HepG2 (cell line): ENCODE measurements at regions not wholly inside any gene's neighbourhood (a gene's known extent, or its start where the extent isn't known, plus 50 kb on each side); places are given as distances from the start of the nearest gene placed in this dataset.

Experiments
- ATAC-seq: fragments of 200-7000 bp; cut with Tn5 transposase; 3 replicates; pipeline ENCODE4 v1.9.1; 2020; ENCODE audit warnings: mild to moderate bottlenecking, moderate library complexity
- BruUV-seq: library from RNA; stranded (reverse); fragments of 400-500 nt; replicated peaks from 2 replicates; lab custom pipeline; 2021; lab: Mats Ljungman, UMichigan
- CTCF ChIA-PET: fragments of 300-600 bp; formaldehyde crosslinking; extraction: SDS; loops from one replicate; lab custom pipeline; 2021; ENCODE audit warnings: low total read pairs, inconsistent platforms, low intra/inter-chr PET ratio; lab: Yijun Ruan, JAX
- POLR2A ChIA-PET: fragments of 350-600 bp; sonication (Branson Sonifier 250); formaldehyde crosslinking; loops from one replicate; lab custom pipeline; 2020; ENCODE audit warnings: antibody characterized with exemption, inconsistent platforms; lab: Yijun Ruan, JAX
- DNase-seq: peaks from one replicate; pipeline ENCODE4 v3.0.0-alpha.2; 2015; ENCODE audit warnings: low spot score
- FAIRE-seq: peaks from 3 replicates; lab custom pipeline; 2011; peaks lifted over from hg19 to GRCh38; lab: Jason Lieb, UNC
- H2AFZ ChIP-seq: one replicate; pipeline ENCODE4 v1.6.1; 2011; ENCODE audit warnings: low read length, inconsistent platforms
- H3K27ac ChIP-seq: fragments of 300-600 bp; 3 replicates; pipeline ENCODE4 v1.8.0; 2011; ENCODE audit warnings: mixed run types, mild to moderate bottlenecking, mixed read lengths, low read length, inconsistent platforms; ENCODE audit not compliant: insufficient read depth; ENCODE audit errors: extremely low read length
- H3K27me3 ChIP-seq, 2 experiments: fragments of 200-600 bp in 1 of 2; 2 replicates in 1 of 2; 3 replicates in 1 of 2; pipeline versions ENCODE4 v1.6.0 to v1.8.0; 2011; ENCODE audit warnings: low read length in 2 of 2, mild to moderate bottlenecking in 2 of 2, moderate library complexity in 2 of 2, inconsistent platforms in 1 of 2; ENCODE audit not compliant: insufficient read depth in 2 of 2, control insufficient read depth in 1 of 2
- H3K36me3 ChIP-seq, 2 experiments: fragments of 200-600 bp in 1 of 2; replicated peaks in 1 of 2; 2 replicates in 1 of 2; 3 replicates in 1 of 2; pipeline versions ENCODE4 v1.5.1 to v1.8.0; 2011; ENCODE audit warnings: low read length in 2 of 2, inconsistent platforms in 1 of 2; ENCODE audit not compliant: insufficient read depth in 2 of 2, control insufficient read depth in 1 of 2
- H3K4me1 ChIP-seq: 2 replicates; pipeline ENCODE4 v1.5.1; 2012; ENCODE audit warnings: low read length, inconsistent platforms; ENCODE audit not compliant: insufficient read depth
- H3K4me2 ChIP-seq: 2 replicates; pipeline ENCODE4 v1.6.0; 2011; ENCODE audit warnings: low read depth, low read length, inconsistent platforms
- H3K4me3 ChIP-seq, 3 experiments: fragments of 200-600 bp in 1 of 3; sonication (generic), shearing (Covaris generic) in 1 of 3; replicated peaks in 1 of 3; 2 replicates each; pipeline ENCODE4 v1.5.1; 2011 to 2016; ENCODE audit warnings: low read length in 3 of 3, inconsistent platforms in 2 of 3, low read depth in 2 of 3, mild to moderate bottlenecking in 2 of 3, control low read depth in 1 of 3, mixed read lengths in 1 of 3; ENCODE audit not compliant: insufficient read depth in 1 of 3
- H3K79me2 ChIP-seq: one replicate; pipeline ENCODE4 v1.6.1; 2011; ENCODE audit warnings: low read length, inconsistent platforms; ENCODE audit not compliant: insufficient read depth
- H3K9ac ChIP-seq: 2 replicates; pipeline ENCODE4 v1.6.0; 2011; ENCODE audit warnings: mild to moderate bottlenecking, low read depth, low read length, inconsistent platforms; ENCODE audit not compliant: insufficient read depth
- H3K9me3 ChIP-seq: 2 replicates; pipeline ENCODE4 v1.5.1; 2012; ENCODE audit warnings: mild to moderate bottlenecking, low read length
- H4K20me1 ChIP-seq: 2 replicates; pipeline ENCODE4 v1.6.0; 2011; ENCODE audit warnings: inconsistent platforms, mild to moderate bottlenecking, low read length, moderate library complexity; ENCODE audit not compliant: insufficient read depth
- BCL3 ChIP-seq: sonication (generic); formaldehyde crosslinking; IDR thresholded peaks from 2 replicates; pipeline ENCODE4 v1.5.1; 2020; ENCODE audit warnings: mild to moderate bottlenecking, missing genetic modification reagents, moderate library complexity
- BCL6 ChIP-seq: IDR thresholded peaks from 2 replicates; pipeline ENCODE4 v1.6.1; 2016; ENCODE audit warnings: missing genetic modification reagents, missing compliant biosample characterization
- CEBPB ChIP-seq: IDR thresholded peaks from 2 replicates; pipeline ENCODE4 v1.6.1; 2011; ENCODE audit warnings: low read depth, low read length, improper control_type of control experiment, borderline replicate concordance
- FOSL2 ChIP-seq: sonication (generic); formaldehyde crosslinking; IDR thresholded peaks from 2 replicates; pipeline ENCODE4 v1.4.0; 2020; ENCODE audit warnings: missing genetic modification reagents
- SIN3A ChIP-seq: IDR thresholded peaks from 2 replicates; pipeline ENCODE4 v1.6.1; 2011; ENCODE audit warnings: low read depth, mild to moderate bottlenecking, control low read depth, low read length, borderline replicate concordance
- SP2 ChIP-seq: sonication (generic); formaldehyde crosslinking; IDR thresholded peaks from 2 replicates; pipeline ENCODE4 v1.5.1; 2020; ENCODE audit warnings: mild to moderate bottlenecking, missing genetic modification reagents
- ZMYM4 ChIP-seq: sonication (generic); formaldehyde crosslinking; IDR thresholded peaks from 2 replicates; pipeline ENCODE4 v1.8.1; 2023; ENCODE audit warnings: mild to moderate bottlenecking, missing genetic modification reagents
- ZNF263 ChIP-seq: sonication (generic); formaldehyde crosslinking; IDR thresholded peaks from 2 replicates; pipeline ENCODE4 v1.4.0; 2020; ENCODE audit warnings: missing genetic modification reagents
- ZNF546 ChIP-seq: sonication (generic); formaldehyde crosslinking; conservative IDR thresholded peaks from 2 replicates; pipeline ENCODE4 v1.8.1; 2023; ENCODE audit warnings: mild to moderate bottlenecking, missing genetic modification reagents
- ZNF784 ChIP-seq: sonication (generic); formaldehyde crosslinking; IDR thresholded peaks from 2 replicates; pipeline ENCODE4 v1.5.1; 2020; ENCODE audit warnings: missing genetic modification reagents, mild to moderate bottlenecking, borderline replicate concordance
- WGBS: methylation state at CpG from one replicate; pipeline ENCODE4 v1.1.6; 2017; ENCODE audit warnings: low lambda C conversion rate; 5-methylcytosine and 5-hydroxymethylcytosine counted together
- in situ Hi-C: cut with HindIII; loops from 2 replicates; pipeline ENCODE4 v1.10.0; 2017; ENCODE audit warnings: low pct_unique_long_range_greater_than_20kb; ENCODE audit not compliant: extremely low pct_ligation_motif_present
- intact Hi-C: fragments of 100-400 bp; cut with micrococcal nuclease; formaldehyde crosslinking; loops from one replicate; pipeline ENCODE4 v1.10.0; 2022; ENCODE audit not compliant: unreplicated experiment
- TF ChIP-seq, protein P1 (sequence below): sonication (generic); formaldehyde crosslinking; IDR thresholded peaks from 2 replicates; pipeline ENCODE4 v1.8.1; 2023; ENCODE audit warnings: mild to moderate bottlenecking, moderate library complexity, missing genetic modification reagents

GRCh38 chr14:73784988-73785313 lies 66.7 kb upstream of the PTGR2 start:
- H3K79me2 ChIP-seq = peaks cover 73% of the 10 kb centered on the region
- H3K27ac ChIP-seq = peak overlapping the region; percentile 86
- no peak for DNase-seq
- WGBS = 41% methylated on average over 4 of the region's 4 CpGs
- peak overlapping the region; percentile 76 to 80 (median 79) for H3K4me3 ChIP-seq
- BruUV-seq = no TSS peak
- no peaks in the 10 kb centered on the region for H4K20me1 ChIP-seq
- H3K27me3 ChIP-seq = no peaks in the 10 kb centered on the region; a peak in 1 of 5 replicates
- no peak for FAIRE-seq
- ChIA-PET CTCF (no interaction called here), POLR2A (interaction anchor here (0.9 to 6.1 kb wide), 16 partner anchors 11 to 102 kb away, joined by 3 to 115 read pairs (median 10); partner anchors contain the start of genes PTGR2 and ZNF410)
- in situ Hi-C loops (no loop called here), intact Hi-C loops (no loop called here)
- H3K4me2 ChIP-seq = peak overlapping the region; percentile 94
- H3K4me1 ChIP-seq = peaks cover 59% of the 10 kb centered on the region
- peak overlapping the region; percentile 96 for H3K9ac ChIP-seq
- TF ChIP-seq ZNF263 (CRISPR knock-in tag) = peak; percentile 80
- 0 out of 2 replicates have a peak, but pooled peaks have one; percentile 24 for TF ChIP-seq SP2 (CRISPR knock-in tag)
- TF ChIP-seq, protein P1, sequence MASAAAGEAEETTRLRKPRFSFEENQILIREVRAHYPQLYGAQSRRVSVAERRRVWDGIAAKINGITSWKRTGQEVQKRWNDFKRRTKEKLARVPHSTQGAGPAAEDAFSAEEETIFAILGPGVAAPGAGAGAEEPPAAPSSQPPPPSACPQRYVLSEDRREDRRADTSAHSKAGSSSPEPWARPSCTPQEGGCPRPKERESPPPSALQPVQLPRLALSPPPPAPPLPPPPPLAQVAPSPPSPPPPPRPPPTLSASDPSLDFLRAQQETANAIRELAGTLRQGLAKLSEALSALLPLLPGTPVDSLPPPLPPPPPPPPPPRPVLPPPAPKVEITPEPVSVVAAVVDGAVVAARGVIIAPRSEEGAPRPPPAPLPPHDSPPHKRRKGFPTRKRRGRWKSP = no peak
- H3K36me3 ChIP-seq = no peaks in the 10 kb centered on the region
- H2AFZ ChIP-seq = no peak overlapping the region
- H3K9me3 ChIP-seq = no peaks in the 10 kb centered on the region
- ATAC-seq = no peak

- Histone ChIP-seq H2AFZ (no peak overlapping the region), H3K27ac (peak overlapping the region; percentile 86), H3K79me2 (peaks cover 73% of the 10 kb centered on the region), H3K4me1 (peaks cover 54% of the 10 kb centered on the region), H3K27me3 (no peaks in the 10 kb centered on the region; a peak in 1 of 5 replicates), H4K20me1 (no peaks in the 10 kb centered on the region), H3K36me3 (no peaks in the 10 kb centered on the region), H3K4me2 (peak overlapping the region; percentile 94), H3K4me3 (peak overlapping the region; percentile 76 to 80 (median 79)), H3K9ac (peak overlapping the region; percentile 96), H3K9me3 (no peaks in the 10 kb centered on the region)
- DNase-seq = no peak
- ChIA-PET POLR2A (interaction anchor here (1.4 to 6.1 kb wide), 8 partner anchors 12 to 40 kb away, joined by 4 to 115 read pairs (median 32); a partner anchor contains a TSS), CTCF (no interaction called here)
- no TSS peak for BruUV-seq
- in situ Hi-C loops = no loop called here
- WGBS = 21% methylated on average over 7 of the region's 8 CpGs
- ATAC-seq = no peak
- intact Hi-C loops = no loop called here
- peak; percentile 43 for FAIRE-seq
- TF ChIP-seq ZMYM4 (CRISPR knock-in tag) (peak; percentile 31; the same call in 1 of the 2 replicates), ZNF784 (CRISPR knock-in tag) (peak; percentile 26; the same call in 1 of the 2 replicates), BCL3 (CRISPR knock-in tag) (no peak), BCL6 (CRISPR knock-in tag) (0 out of 2 replicates have a peak, but pooled peaks have one; percentile 26), SIN3A (0 out of 2 replicates have a peak, but pooled peaks have one; percentile 32), CEBPB (peak; percentile 84), FOSL2 (CRISPR knock-in tag) (peak; percentile 21; the same call in 1 of the 2 replicates), ZNF546 (CRISPR knock-in tag) (0 out of 2 replicates have a peak, but pooled peaks have one; percentile 35)
Measured at GRCh38 chr14:73784181-73784987, 67.2 kb upstream of the PTGR2 start.
